ENCODE measurements at regions not wholly inside any gene's neighbourhood (a gene's known extent, or its start where the extent isn't known, plus 50 kb on each side); places are given as distances from the start of the nearest gene placed in this dataset.
A peak's percentile ranks its signal among the peaks of the same experiment; 100 is the strongest.

- Histone ChIP-seq H3K36me3 (no peaks in the 10 kb centered on the region), H3K4me1 (no peaks in the 10 kb centered on the region), H3K27me3 (no peaks in the 10 kb centered on the region), H3K9me3 (no peaks in the 10 kb centered on the region), H3K27ac (no peak overlapping the region), H3K4me3 (no peak overlapping the region)
- intact Hi-C loops (cut with DNase I): no loop called here
- DNase-seq (ENCODE audit: extremely low spot score in 2 of 2): no peak
- TF ChIP-seq CTCF (IDR thresholded peaks at IDR 0.05): no peak
- no peak for TF ChIP-seq POLR2A (IDR thresholded peaks at IDR 0.05)
- TF ChIP-seq POLR2AphosphoS5 (IDR thresholded peaks at IDR 0.05; ENCODE audit: insufficient read depth in 1 of 2, low read depth in 1 of 2): no peak
These were observed 574.0 kb downstream of the EFNB2 start for GRCh38 chr13:105961438-105961837.

- Histone ChIP-seq H3K27ac (no peak overlapping the region), H3K27me3 (no peaks in the 10 kb centered on the region), H3K36me3 (no peaks in the 10 kb centered on the region), H3K4me1 (no peaks in the 10 kb centered on the region), H3K4me3 (no peak overlapping the region), H3K9me3 (no peaks in the 10 kb centered on the region)
- peak in 1 of 2 donors; percentile 20 for DNase-seq (ENCODE audit: extremely low spot score in 2 of 2)
- intact Hi-C loops (cut with DNase I): no loop called here
- TF ChIP-seq POLR2AphosphoS5 (IDR thresholded peaks at IDR 0.05; ENCODE audit: insufficient read depth in 1 of 2, low read depth in 1 of 2) (no peak), CTCF (IDR thresholded peaks at IDR 0.05) (no peak), POLR2A (IDR thresholded peaks at IDR 0.05) (no peak)
These were observed 575.1 kb downstream of the EFNB2 start for GRCh38 chr13:105960326-105960725.

- no peak overlapping the region for H3K27ac ChIP-seq
- H3K36me3 ChIP-seq: no peaks in the 10 kb centered on the region
- no peak overlapping the region for H3K4me3 ChIP-seq
- DNase-seq (ENCODE audit: extremely low spot score in 2 of 2): peak in 1 of 2 donors; percentile 27
- H3K9me3 ChIP-seq: no peaks in the 10 kb centered on the region
- intact Hi-C loops (cut with DNase I): no loop called here
- H3K27me3 ChIP-seq: no peaks in the 10 kb centered on the region
- no peaks in the 10 kb centered on the region for H3K4me1 ChIP-seq
- no peak for TF ChIP-seq POLR2A (IDR thresholded peaks at IDR 0.05)
- TF ChIP-seq CTCF (IDR thresholded peaks at IDR 0.05): no peak
- TF ChIP-seq POLR2AphosphoS5 (IDR thresholded peaks at IDR 0.05; ENCODE audit: insufficient read depth in 1 of 2, low read depth in 1 of 2): no peak
These were observed 575.6 kb downstream of the EFNB2 start for GRCh38 chr13:105959876-105960275.

GRCh38 chr13:105957769-105958438, 577.6 kb downstream of the EFNB2 start:
- H3K36me3 ChIP-seq: no peaks in the 10 kb centered on the region
- H3K4me1 ChIP-seq: no peaks in the 10 kb centered on the region
- H3K9me3 ChIP-seq: no peaks in the 10 kb centered on the region
- intact Hi-C loops (cut with DNase I): no loop called here
- peak in 1 of 2 donors; percentile 71 for DNase-seq (ENCODE audit: extremely low spot score in 2 of 2)
- no peaks in the 10 kb centered on the region for H3K27me3 ChIP-seq
- H3K4me3 ChIP-seq: no peak overlapping the region
- TF ChIP-seq POLR2A (IDR thresholded peaks at IDR 0.05): no peak
- no peak overlapping the region for H3K27ac ChIP-seq

- intact Hi-C loops (cut with DNase I): no loop called here
- no peak overlapping the region for H3K4me3 ChIP-seq
- DNase-seq (ENCODE audit: extremely low spot score in 2 of 2): peak in 1 of 2 donors; percentile 37
These were observed 578.5 kb downstream of the EFNB2 start for GRCh38 chr13:105956921-105957320.

More at GRCh38 chr13:105956921-105957320, 578.5 kb downstream of the EFNB2 start:
- no peak overlapping the region for H3K27ac ChIP-seq
- H3K36me3 ChIP-seq: no peaks in the 10 kb centered on the region
- no peak for TF ChIP-seq CTCF (IDR thresholded peaks at IDR 0.05)
- no peak for TF ChIP-seq POLR2AphosphoS5 (IDR thresholded peaks at IDR 0.05; ENCODE audit: insufficient read depth in 1 of 2, low read depth in 1 of 2)
- TF ChIP-seq POLR2A (IDR thresholded peaks at IDR 0.05): no peak
- H3K9me3 ChIP-seq: no peaks in the 10 kb centered on the region
- no peaks in the 10 kb centered on the region for H3K4me1 ChIP-seq
- H3K27me3 ChIP-seq: no peaks in the 10 kb centered on the region

All from vagina (tissue), 2 donors.